ENCODE measurements at regions not wholly inside any gene's neighbourhood (a gene's known extent, or its start where the extent isn't known, plus 50 kb on each side); places are given as distances from the start of the nearest gene placed in this dataset.
"Not testable (repeated sequence)": the region's sequence is repeated elsewhere in the genome, so short reads cannot be mapped to it uniquely, and the experiment has no call there.

DNA sequence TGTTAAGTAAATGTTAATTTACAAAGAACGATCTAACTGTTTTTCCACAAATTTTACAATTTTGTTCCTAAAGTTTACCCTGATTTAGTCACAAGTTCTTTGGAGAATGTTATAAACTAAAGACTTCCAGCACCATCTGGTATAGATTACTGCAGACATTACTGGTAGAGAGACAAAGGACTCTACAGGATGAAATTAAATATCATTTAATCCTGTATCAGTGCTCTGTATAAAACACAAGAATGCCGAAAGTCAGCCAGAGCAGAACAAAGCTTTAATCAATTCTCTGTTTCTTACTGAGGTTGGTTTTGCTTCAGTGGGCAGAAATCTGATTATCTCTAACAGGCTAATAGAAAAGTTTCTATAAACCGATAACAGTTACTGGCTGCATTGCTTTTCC, 763.6 kb downstream of the TENT5A start:
- TF ChIP-seq, protein P1, sequence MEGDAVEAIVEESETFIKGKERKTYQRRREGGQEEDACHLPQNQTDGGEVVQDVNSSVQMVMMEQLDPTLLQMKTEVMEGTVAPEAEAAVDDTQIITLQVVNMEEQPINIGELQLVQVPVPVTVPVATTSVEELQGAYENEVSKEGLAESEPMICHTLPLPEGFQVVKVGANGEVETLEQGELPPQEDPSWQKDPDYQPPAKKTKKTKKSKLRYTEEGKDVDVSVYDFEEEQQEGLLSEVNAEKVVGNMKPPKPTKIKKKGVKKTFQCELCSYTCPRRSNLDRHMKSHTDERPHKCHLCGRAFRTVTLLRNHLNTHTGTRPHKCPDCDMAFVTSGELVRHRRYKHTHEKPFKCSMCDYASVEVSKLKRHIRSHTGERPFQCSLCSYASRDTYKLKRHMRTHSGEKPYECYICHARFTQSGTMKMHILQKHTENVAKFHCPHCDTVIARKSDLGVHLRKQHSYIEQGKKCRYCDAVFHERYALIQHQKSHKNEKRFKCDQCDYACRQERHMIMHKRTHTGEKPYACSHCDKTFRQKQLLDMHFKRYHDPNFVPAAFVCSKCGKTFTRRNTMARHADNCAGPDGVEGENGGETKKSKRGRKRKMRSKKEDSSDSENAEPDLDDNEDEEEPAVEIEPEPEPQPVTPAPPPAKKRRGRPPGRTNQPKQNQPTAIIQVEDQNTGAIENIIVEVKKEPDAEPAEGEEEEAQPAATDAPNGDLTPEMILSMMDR (IDR thresholded peaks at IDR 0.05): no peak
- no peak for TF ChIP-seq POLR2A (IDR thresholded peaks at IDR 0.05)
- DNase-seq (ENCODE audit: low spot score in 2 of 2): no peak
- intact Hi-C loops (cut with DNase I; ENCODE audit: low total_unique reads): no loop called here
- 62% methylated on average over 3 of the region's 3 CpGs for WGBS, 2 donors
- no peak overlapping the region for H3K4me3 ChIP-seq (ENCODE audit: low read depth, poor library complexity, severe bottlenecking)

DNA sequence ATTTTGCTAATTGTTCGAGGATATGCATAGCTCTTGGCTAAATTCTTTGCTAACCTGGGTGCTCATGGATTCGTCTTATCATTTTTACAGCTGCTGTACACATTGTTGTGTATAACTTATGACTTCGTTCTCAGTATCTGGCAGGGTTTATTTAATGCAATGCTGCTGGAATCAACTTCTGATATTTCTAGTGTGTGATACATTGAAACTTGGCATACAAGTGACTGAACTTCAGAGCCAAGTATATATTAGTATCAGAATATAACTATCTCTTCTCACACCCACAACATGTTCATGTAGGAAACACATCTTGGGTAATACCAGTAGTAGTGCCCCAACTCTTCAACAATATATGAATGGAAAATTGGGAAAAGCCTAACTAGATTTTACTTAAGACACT, 764.2 kb downstream of the TENT5A start:
- TF ChIP-seq, protein P1 (IDR thresholded peaks at IDR 0.05): no peak
- TF ChIP-seq POLR2A (IDR thresholded peaks at IDR 0.05): no peak
- intact Hi-C loops (cut with DNase I; ENCODE audit: low total_unique reads): no loop called here
- no peak for DNase-seq (ENCODE audit: low spot score in 2 of 2)
- WGBS, 2 donors: 66 to 68% methylated on average over 3 of the region's 3 CpGs
- no peak overlapping the region for H3K4me3 ChIP-seq (ENCODE audit: low read depth, poor library complexity, severe bottlenecking)

DNA sequence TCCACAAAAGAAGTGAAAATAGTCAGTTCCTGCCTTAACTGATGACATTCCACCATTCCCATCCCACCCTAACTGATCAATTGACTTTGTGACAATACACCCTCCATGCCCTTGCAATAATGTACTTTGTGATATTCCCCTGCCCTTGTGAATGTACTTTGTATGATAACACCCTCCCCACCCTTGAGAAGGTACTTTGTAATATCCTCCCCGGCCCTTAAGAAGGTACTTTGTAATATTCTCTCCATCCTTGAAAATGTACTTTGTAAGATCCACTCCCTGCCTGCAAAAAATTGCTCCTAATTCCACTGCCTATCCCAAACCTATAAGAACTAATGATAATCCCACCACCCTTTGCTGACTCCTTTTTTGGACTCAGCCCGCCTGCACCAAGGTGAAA, 771.3 kb downstream of the TENT5A start:
- intact Hi-C loops (cut with DNase I; ENCODE audit: low total_unique reads); DNase-seq (ENCODE audit: low spot score in 2 of 2); H3K4me3 ChIP-seq (ENCODE audit: low read depth, poor library complexity, severe bottlenecking): not testable (repeated sequence)
- 91 to 95% methylated on average over 2 of the region's 2 CpGs for WGBS, 2 donors

DNA sequence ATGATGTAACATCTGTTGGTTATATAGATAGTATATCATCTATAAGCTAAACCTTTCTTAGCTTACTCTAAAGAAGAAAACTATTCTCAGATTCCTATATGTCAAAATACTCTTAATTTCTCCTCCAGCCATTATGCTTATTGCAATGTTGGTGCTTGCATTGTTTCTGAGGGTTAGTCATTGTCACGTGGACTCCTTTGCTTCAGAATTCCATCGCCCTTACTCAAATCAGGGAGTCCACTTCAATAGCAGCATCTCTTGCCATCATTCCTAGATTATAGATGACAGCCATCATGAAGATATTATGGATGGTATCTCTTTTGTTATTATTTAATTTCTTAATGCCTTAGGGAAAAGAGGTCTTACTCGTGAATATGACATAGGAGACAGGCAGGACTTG, 776.1 kb downstream of the TENT5A start:
- DNase-seq (ENCODE audit: low spot score in 2 of 2): no peak
- 63 to 73% methylated on average over 3 of the region's 3 CpGs for WGBS, 2 donors
- intact Hi-C loops (cut with DNase I; ENCODE audit: low total_unique reads): no loop called here
- no peak for TF ChIP-seq POLR2A (IDR thresholded peaks at IDR 0.05)
- TF ChIP-seq, protein P1 (IDR thresholded peaks at IDR 0.05): no peak
- no peak overlapping the region for H3K4me3 ChIP-seq (ENCODE audit: low read depth, poor library complexity, severe bottlenecking)

DNA sequence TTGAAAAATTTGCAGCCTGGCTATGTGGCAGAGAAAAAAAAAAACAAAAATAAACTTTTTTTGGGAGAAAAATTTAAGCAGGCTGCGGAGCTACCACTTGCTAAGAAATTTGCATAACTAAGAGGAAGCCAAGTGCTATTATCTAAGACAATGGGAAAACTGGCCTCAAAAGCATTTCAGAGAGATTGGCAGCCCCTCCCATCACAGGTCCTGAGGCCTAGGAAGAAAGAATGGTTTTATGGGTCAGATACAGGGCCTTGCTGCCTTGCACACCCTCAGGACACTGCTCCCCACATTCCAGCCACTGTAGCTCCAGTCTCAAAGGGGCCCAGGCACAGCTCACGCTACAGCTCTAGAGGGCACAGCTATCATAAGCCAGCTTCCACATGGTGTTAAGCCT, 777.9 kb downstream of the TENT5A start:
- intact Hi-C loops (cut with DNase I; ENCODE audit: low total_unique reads): no loop called here
- no peak for DNase-seq (ENCODE audit: low spot score in 2 of 2)
- TF ChIP-seq POLR2A (IDR thresholded peaks at IDR 0.05): no peak
- TF ChIP-seq, protein P1 (IDR thresholded peaks at IDR 0.05): no peak
- H3K4me3 ChIP-seq (ENCODE audit: low read depth, poor library complexity, severe bottlenecking): no peak overlapping the region
- 81 to 92% methylated on average over 2 of the region's 2 CpGs for WGBS, 2 donors

DNA sequence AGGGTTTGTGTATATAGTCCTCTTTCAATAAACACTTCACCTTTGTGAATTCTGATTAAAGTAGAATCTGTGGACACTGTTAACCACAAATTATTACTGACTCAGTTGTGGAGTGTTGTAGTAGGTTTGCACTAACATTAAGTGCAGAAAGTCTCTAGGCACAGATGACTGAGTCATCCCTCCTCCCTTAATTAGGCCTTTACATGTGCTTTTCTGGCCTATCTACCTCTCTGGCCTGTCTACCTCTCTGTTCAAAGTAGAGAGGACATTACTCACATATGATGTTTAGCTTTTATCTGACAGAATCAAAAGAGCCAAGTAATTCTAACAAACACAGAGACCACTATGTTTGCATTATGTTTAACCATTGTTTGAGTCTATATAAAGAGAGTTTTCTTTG, 783.0 kb downstream of the TENT5A start:
- DNase-seq (ENCODE audit: low spot score in 2 of 2): no peak
- intact Hi-C loops (cut with DNase I; ENCODE audit: low total_unique reads): no loop called here
- H3K4me3 ChIP-seq (ENCODE audit: low read depth, poor library complexity, severe bottlenecking): no peak overlapping the region
- TF ChIP-seq, protein P1 (IDR thresholded peaks at IDR 0.05): no peak
- TF ChIP-seq POLR2A (IDR thresholded peaks at IDR 0.05): no peak

Data from lower leg skin (tissue), 4 donors.